OCI-LY1 (cell line): ENCODE measurements at regions not wholly inside any gene's neighbourhood (a gene's known extent, or its start where the extent isn't known, plus 50 kb on each side); places are given as distances from the start of the nearest gene placed in this dataset.

Source experiments
- H2AFZ ChIP-seq: fragments of 200-600 bp; sonication (generic), shearing (Covaris generic); 2 replicates; pipeline ENCODE4 v1.6.0; 2014; ENCODE audit warnings: antibody characterized with exemption, mild to moderate bottlenecking, low read length
- H3F3A ChIP-seq: fragments of 200-600 bp; sonication (generic), shearing (Covaris generic); 2 replicates; pipeline ENCODE4 v1.6.0; 2014; ENCODE audit warnings: mild to moderate bottlenecking, antibody characterized with exemption, low read length, moderate library complexity; ENCODE audit not compliant: insufficient read depth
- H3K27ac ChIP-seq: fragments of 200-600 bp; sonication (generic); 2 replicates; pipeline ENCODE4 v1.5.1; 2014; ENCODE audit warnings: low read length, mixed run types, mild to moderate bottlenecking, low read depth; ENCODE audit not compliant: poor library complexity, severe bottlenecking
- H3K27me3 ChIP-seq: fragments of 200-600 bp; sonication (generic); 2 replicates; pipeline ENCODE4 v1.6.0; 2014; ENCODE audit warnings: antibody characterized with exemption, mild to moderate bottlenecking, low read length, moderate library complexity; ENCODE audit not compliant: insufficient read depth
- H3K36me3 ChIP-seq: fragments of 200-600 bp; sonication (generic); 2 replicates; pipeline ENCODE4 v1.6.1; 2014; ENCODE audit warnings: mild to moderate bottlenecking, antibody characterized with exemption, low read length, moderate library complexity, mixed read lengths; ENCODE audit not compliant: insufficient read depth
- H3K4me1 ChIP-seq: fragments of 200-600 bp; sonication (generic); 2 replicates; pipeline ENCODE4 v1.5.1; 2014; ENCODE audit warnings: mild to moderate bottlenecking, low read length, moderate library complexity; ENCODE audit not compliant: insufficient read depth, severe bottlenecking
- H3K4me2 ChIP-seq: fragments of 200-600 bp; sonication (generic), shearing (Covaris generic); 2 replicates; pipeline ENCODE4 v1.6.1; 2014; ENCODE audit warnings: low read length
- H3K4me3 ChIP-seq: fragments of 200-600 bp; sonication (generic); 2 replicates; pipeline ENCODE4 v1.5.1; 2014; ENCODE audit warnings: low read length, low read depth, mild to moderate bottlenecking, mixed read lengths; ENCODE audit not compliant: poor library complexity, severe bottlenecking
- H3K79me2 ChIP-seq: fragments of 200-600 bp; shearing (Covaris generic); 2 replicates; pipeline ENCODE4 v1.6.1; 2016; ENCODE audit warnings: mixed run types, low read length, mixed read lengths; ENCODE audit not compliant: insufficient read depth
- H3K9ac ChIP-seq: fragments of 200-600 bp; sonication (generic), shearing (Covaris generic); 2 replicates; pipeline ENCODE4 v1.6.1; 2014; ENCODE audit warnings: mild to moderate bottlenecking, low read length, mixed read lengths
- H3K9me2 ChIP-seq: fragments of 200-600 bp; sonication (generic), shearing (Covaris generic); 2 replicates; pipeline ENCODE4 v1.6.1; 2014; ENCODE audit warnings: low read depth, mild to moderate bottlenecking, low read length, mixed read lengths
- H3K9me3 ChIP-seq: fragments of 200-600 bp; shearing (Covaris generic); 2 replicates; pipeline ENCODE4 v1.6.1; 2014; ENCODE audit warnings: low read length, mixed read lengths
- H4K20me1 ChIP-seq: fragments of 200-600 bp; sonication (generic), shearing (Covaris generic); 2 replicates; pipeline ENCODE4 v1.6.0; 2016; ENCODE audit warnings: mild to moderate bottlenecking, low read length; ENCODE audit not compliant: insufficient read depth
- EZH2 ChIP-seq: fragments of 200-600 bp; sonication (generic), shearing (Covaris generic); IDR thresholded peaks from 2 replicates; pipeline ENCODE4 v1.8.0; 2017; ENCODE audit warnings: borderline replicate concordance, mixed run types, mild to moderate bottlenecking, antibody characterized with exemption, low read length, moderate library complexity, mixed read lengths
- TF ChIP-seq, protein P1 (sequence below): fragments of 200-600 bp; sonication (generic), shearing (Covaris generic); IDR thresholded peaks from 2 replicates; pipeline ENCODE4 v1.5.1; 2017; ENCODE audit warnings: mild to moderate bottlenecking, antibody characterized with exemption, low read length, moderate library complexity, mixed read lengths

- no peak overlapping the region for H2AFZ ChIP-seq
- H3K4me3 ChIP-seq = no peak overlapping the region
- no peak overlapping the region for H3K4me2 ChIP-seq
- no peaks in the 10 kb centered on the region for H3F3A ChIP-seq
- H3K9me2 ChIP-seq = no peaks in the 10 kb centered on the region
- H3K9ac ChIP-seq = no peak overlapping the region
- H3K4me1 ChIP-seq = no peaks in the 10 kb centered on the region
- H3K9me3 ChIP-seq = no peaks in the 10 kb centered on the region
- H4K20me1 ChIP-seq = no peaks in the 10 kb centered on the region
- H3K27me3 ChIP-seq = no peaks in the 10 kb centered on the region
- H3K79me2 ChIP-seq = no peaks in the 10 kb centered on the region
- H3K36me3 ChIP-seq = no peaks in the 10 kb centered on the region
- TF ChIP-seq, protein P1, sequence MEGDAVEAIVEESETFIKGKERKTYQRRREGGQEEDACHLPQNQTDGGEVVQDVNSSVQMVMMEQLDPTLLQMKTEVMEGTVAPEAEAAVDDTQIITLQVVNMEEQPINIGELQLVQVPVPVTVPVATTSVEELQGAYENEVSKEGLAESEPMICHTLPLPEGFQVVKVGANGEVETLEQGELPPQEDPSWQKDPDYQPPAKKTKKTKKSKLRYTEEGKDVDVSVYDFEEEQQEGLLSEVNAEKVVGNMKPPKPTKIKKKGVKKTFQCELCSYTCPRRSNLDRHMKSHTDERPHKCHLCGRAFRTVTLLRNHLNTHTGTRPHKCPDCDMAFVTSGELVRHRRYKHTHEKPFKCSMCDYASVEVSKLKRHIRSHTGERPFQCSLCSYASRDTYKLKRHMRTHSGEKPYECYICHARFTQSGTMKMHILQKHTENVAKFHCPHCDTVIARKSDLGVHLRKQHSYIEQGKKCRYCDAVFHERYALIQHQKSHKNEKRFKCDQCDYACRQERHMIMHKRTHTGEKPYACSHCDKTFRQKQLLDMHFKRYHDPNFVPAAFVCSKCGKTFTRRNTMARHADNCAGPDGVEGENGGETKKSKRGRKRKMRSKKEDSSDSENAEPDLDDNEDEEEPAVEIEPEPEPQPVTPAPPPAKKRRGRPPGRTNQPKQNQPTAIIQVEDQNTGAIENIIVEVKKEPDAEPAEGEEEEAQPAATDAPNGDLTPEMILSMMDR = no peak
- no peak for TF ChIP-seq EZH2
- no peak overlapping the region for H3K27ac ChIP-seq
Observed at GRCh38 chr3:165518346-165518745, 318.9 kb downstream of the BCHE start.

DNA sequence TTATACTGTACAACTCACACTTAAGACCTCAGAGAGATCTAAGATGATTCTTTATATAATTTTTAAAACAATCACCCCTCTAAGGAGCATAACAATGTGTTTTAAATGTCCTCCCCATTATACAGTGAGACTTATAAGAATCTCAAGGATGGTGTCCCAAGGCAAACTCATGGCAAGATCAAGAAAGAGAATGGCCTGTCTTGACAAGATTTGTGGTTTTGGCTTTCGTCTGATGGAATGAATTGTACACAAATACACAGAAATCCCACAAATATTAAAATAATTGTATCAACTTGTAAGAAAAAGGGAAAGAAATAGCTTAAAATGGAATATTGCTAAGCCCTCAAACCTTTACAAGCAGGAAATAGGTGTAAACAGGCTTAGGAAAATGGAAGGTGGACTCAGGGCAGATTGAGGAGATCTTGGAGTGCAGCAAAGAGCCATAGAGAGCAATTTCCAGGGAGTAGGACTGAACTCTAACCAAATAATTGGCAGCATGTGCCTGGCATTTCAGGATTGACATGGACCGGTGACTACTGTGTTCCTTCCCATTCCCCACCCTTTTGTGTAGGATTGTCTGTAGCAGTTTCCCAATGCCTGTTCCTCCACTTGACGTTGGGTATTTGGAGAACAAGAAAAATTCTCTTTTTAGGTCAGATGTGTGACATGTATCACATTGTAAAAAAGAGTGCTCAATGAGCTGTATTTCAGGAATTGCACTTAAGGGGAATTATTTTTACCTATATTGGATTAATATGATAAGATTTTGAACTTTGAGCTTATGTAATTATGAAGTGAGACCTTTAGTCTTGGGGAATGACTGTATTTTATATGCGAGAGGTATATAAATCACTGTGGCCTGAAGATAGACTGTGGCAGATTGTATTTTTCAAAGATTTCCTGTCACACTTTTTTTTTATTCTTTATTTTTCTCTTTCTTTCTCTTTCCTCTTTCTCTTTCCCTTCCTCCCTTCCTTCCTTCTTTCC, 317.8 kb upstream of the SLITRK3 start:
- H3K27me3 ChIP-seq = no peaks in the 10 kb centered on the region
- no peak overlapping the region for H3K27ac ChIP-seq
- no peak overlapping the region for H3K4me3 ChIP-seq
- H3K9me2 ChIP-seq = no peaks in the 10 kb centered on the region; the same call in 1 of the 2 replicates
- no peak for TF ChIP-seq EZH2
- no peaks in the 10 kb centered on the region for H4K20me1 ChIP-seq
- H3K36me3 ChIP-seq = no peaks in the 10 kb centered on the region
- H3F3A ChIP-seq = no peaks in the 10 kb centered on the region
- no peaks in the 10 kb centered on the region for H3K9me3 ChIP-seq
- H3K4me1 ChIP-seq = no peaks in the 10 kb centered on the region
- no peak overlapping the region for H3K4me2 ChIP-seq
- no peak overlapping the region for H3K9ac ChIP-seq
- H3K79me2 ChIP-seq = no peaks in the 10 kb centered on the region
- no peak overlapping the region for H2AFZ ChIP-seq

DNA sequence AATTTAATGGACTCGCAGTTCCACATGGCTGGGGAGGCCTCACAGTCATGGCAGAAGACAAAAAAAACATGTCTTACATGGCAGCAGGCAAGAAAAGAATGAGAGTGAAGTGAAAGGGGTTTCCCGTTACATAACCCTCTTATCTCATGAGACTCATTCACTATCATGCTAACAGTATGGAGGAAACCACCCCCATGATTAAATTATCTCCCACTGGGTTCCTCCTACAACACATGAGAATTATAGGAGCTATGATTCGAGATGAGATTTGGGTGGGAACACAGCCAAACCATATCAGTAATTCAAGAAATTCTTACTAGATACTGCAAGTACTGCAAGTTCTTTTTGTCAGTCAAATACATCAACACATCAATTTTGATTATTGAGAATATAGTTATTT, 311.4 kb upstream of the SLITRK3 start:
- no peak overlapping the region for H3K4me2 ChIP-seq
- H3K9me3 ChIP-seq = no peaks in the 10 kb centered on the region
- H3K79me2 ChIP-seq = no peaks in the 10 kb centered on the region
- H3K27ac ChIP-seq = no peak overlapping the region
- no peaks in the 10 kb centered on the region for H4K20me1 ChIP-seq
- no peaks in the 10 kb centered on the region; the same call in 1 of the 2 replicates for H3K9me2 ChIP-seq
- no peak for TF ChIP-seq EZH2
- TF ChIP-seq, protein P1 = no peak
- no peaks in the 10 kb centered on the region for H3K27me3 ChIP-seq
- no peaks in the 10 kb centered on the region for H3F3A ChIP-seq
- H2AFZ ChIP-seq = no peak overlapping the region
- H3K9ac ChIP-seq = no peak overlapping the region
- no peaks in the 10 kb centered on the region for H3K4me1 ChIP-seq
- H3K4me3 ChIP-seq = no peak overlapping the region
- H3K36me3 ChIP-seq = no peaks in the 10 kb centered on the region
